ENCODE measurements at regions not wholly inside any gene's neighbourhood (a gene's known extent, or its start where the extent isn't known, plus 50 kb on each side); places are given as distances from the start of the nearest gene placed in this dataset.

- TF ChIP-seq CTCF (conservative IDR thresholded peaks at IDR 0.05; ENCODE audit: low read depth, low read length) (no peak), EZH2 (IDR thresholded peaks at IDR 0.05; ENCODE audit: low read length, unreplicated experiment) (no peak)
These were observed 59.4 kb upstream of the CAST start for GRCh38 chr5:96602776-96603175.
